ENCODE measurements at regions not wholly inside any gene's neighbourhood (a gene's known extent, or its start where the extent isn't known, plus 50 kb on each side); places are given as distances from the start of the nearest gene placed in this dataset.

- no peak for DNase-seq (ENCODE audit: low spot score in 2 of 2)
- no peak overlapping the region for H3K4me3 ChIP-seq
- no peaks in the 10 kb centered on the region for H3K36me3 ChIP-seq
- H3K27ac ChIP-seq, result no peak overlapping the region
- 95% methylated on average over 12 of the region's 12 CpGs for WGBS
- TF ChIP-seq POLR2AphosphoS5 (IDR thresholded peaks at IDR 0.05) (no peak), POLR2A (IDR thresholded peaks at IDR 0.05) (no peak), EP300 (IDR thresholded peaks at IDR 0.05) (no peak)
- TF ChIP-seq, protein P1, sequence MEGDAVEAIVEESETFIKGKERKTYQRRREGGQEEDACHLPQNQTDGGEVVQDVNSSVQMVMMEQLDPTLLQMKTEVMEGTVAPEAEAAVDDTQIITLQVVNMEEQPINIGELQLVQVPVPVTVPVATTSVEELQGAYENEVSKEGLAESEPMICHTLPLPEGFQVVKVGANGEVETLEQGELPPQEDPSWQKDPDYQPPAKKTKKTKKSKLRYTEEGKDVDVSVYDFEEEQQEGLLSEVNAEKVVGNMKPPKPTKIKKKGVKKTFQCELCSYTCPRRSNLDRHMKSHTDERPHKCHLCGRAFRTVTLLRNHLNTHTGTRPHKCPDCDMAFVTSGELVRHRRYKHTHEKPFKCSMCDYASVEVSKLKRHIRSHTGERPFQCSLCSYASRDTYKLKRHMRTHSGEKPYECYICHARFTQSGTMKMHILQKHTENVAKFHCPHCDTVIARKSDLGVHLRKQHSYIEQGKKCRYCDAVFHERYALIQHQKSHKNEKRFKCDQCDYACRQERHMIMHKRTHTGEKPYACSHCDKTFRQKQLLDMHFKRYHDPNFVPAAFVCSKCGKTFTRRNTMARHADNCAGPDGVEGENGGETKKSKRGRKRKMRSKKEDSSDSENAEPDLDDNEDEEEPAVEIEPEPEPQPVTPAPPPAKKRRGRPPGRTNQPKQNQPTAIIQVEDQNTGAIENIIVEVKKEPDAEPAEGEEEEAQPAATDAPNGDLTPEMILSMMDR (IDR thresholded peaks at IDR 0.05), result no peak
- H3K27me3 ChIP-seq, result no peaks in the 10 kb centered on the region
- no peaks in the 10 kb centered on the region for H3K9me3 ChIP-seq
- no peaks in the 10 kb centered on the region for H3K4me1 ChIP-seq
Measured at GRCh38 chr3:153066983-153067382, 95.0 kb upstream of the RAP2B start.

- H3K27me3 ChIP-seq, result no peaks in the 10 kb centered on the region
- no peak overlapping the region for H3K27ac ChIP-seq
- no peaks in the 10 kb centered on the region for H3K4me1 ChIP-seq
- no peaks in the 10 kb centered on the region for H3K36me3 ChIP-seq
- no peak for DNase-seq (ENCODE audit: low spot score in 2 of 2)
- TF ChIP-seq POLR2AphosphoS5 (IDR thresholded peaks at IDR 0.05), result no peak
- no peak for TF ChIP-seq EP300 (IDR thresholded peaks at IDR 0.05)
- TF ChIP-seq POLR2A (IDR thresholded peaks at IDR 0.05), result no peak
- TF ChIP-seq, protein P1 (IDR thresholded peaks at IDR 0.05), result no peak
- no peaks in the 10 kb centered on the region for H3K9me3 ChIP-seq
- no peak overlapping the region for H3K4me3 ChIP-seq
- 60% methylated on average over 5 of the region's 5 CpGs for WGBS
Measured at GRCh38 chr3:153069598-153070510, 92.2 kb upstream of the RAP2B start.

DNA sequence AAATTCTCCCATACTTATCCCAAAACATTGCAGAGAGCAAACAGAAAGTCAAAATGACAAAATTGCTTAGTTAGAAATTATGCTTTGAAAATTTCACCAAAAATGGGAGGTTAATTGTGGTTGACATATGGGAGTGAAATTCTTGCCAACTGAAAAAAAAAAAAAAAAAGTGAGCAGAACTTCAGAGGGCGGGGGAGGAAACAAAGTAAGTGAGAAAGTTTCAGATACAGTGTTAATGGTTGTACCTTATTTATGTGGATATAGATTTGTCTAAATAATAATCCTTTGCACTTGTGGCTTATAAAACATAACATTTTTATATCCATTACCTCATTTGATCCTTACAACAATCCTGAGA, 91.5 kb upstream of the RAP2B start:
- Histone ChIP-seq H3K4me3 (no peak overlapping the region), H3K36me3 (no peaks in the 10 kb centered on the region), H3K27ac (no peak overlapping the region), H3K4me1 (no peaks in the 10 kb centered on the region), H3K27me3 (no peaks in the 10 kb centered on the region), H3K9me3 (no peaks in the 10 kb centered on the region)
- DNase-seq (ENCODE audit: low spot score in 2 of 2), result no peak
- TF ChIP-seq POLR2AphosphoS5 (IDR thresholded peaks at IDR 0.05), result no peak
- no peak for TF ChIP-seq EP300 (IDR thresholded peaks at IDR 0.05)
- TF ChIP-seq, protein P1 (IDR thresholded peaks at IDR 0.05), result no peak
- no peak for TF ChIP-seq POLR2A (IDR thresholded peaks at IDR 0.05)
- 56% methylated on average over 1 of the region's 1 CpG for WGBS

GRCh38 chr3:153072382-153072781, 89.6 kb upstream of the RAP2B start:
- Histone ChIP-seq H3K36me3 (no peaks in the 10 kb centered on the region), H3K9me3 (no peaks in the 10 kb centered on the region), H3K27ac (no peak overlapping the region), H3K27me3 (no peaks in the 10 kb centered on the region), H3K4me1 (no peaks in the 10 kb centered on the region), H3K4me3 (no peak overlapping the region)
- no peak for DNase-seq (ENCODE audit: low spot score in 2 of 2)
- WGBS, result 95% methylated on average over 2 of the region's 2 CpGs
- TF ChIP-seq, protein P1 (IDR thresholded peaks at IDR 0.05), result no peak
- no peak for TF ChIP-seq EP300 (IDR thresholded peaks at IDR 0.05)
- TF ChIP-seq POLR2A (IDR thresholded peaks at IDR 0.05), result no peak
- no peak for TF ChIP-seq POLR2AphosphoS5 (IDR thresholded peaks at IDR 0.05)

- Histone ChIP-seq H3K4me3 (no peak overlapping the region), H3K27ac (no peak overlapping the region), H3K9me3 (no peaks in the 10 kb centered on the region), H3K36me3 (no peaks in the 10 kb centered on the region), H3K27me3 (no peaks in the 10 kb centered on the region), H3K4me1 (no peaks in the 10 kb centered on the region)
- WGBS, result 59% methylated on average over 5 of the region's 5 CpGs
- no peak for TF ChIP-seq EP300 (IDR thresholded peaks at IDR 0.05)
- no peak for TF ChIP-seq POLR2A (IDR thresholded peaks at IDR 0.05)
- TF ChIP-seq POLR2AphosphoS5 (IDR thresholded peaks at IDR 0.05), result no peak
- TF ChIP-seq, protein P1 (IDR thresholded peaks at IDR 0.05), result no peak
- no peak for DNase-seq (ENCODE audit: low spot score in 2 of 2)
Measured at GRCh38 chr3:153072856-153073255, 89.2 kb upstream of the RAP2B start.
